HL-60/S4 treated with retinoic acid at 250 ng/mL for 4 days and 3 days (cell line): ENCODE measurements at regions not wholly inside any gene's neighbourhood (a gene's known extent, or its start where the extent isn't known, plus 50 kb on each side); places are given as distances from the start of the nearest gene placed in this dataset.

ENCODE experiments used
- in situ Hi-C: fragments of 300-500 bp; cut with MboI; formaldehyde crosslinking; loops from 2 replicates; pipeline ENCODE4 v1.7.0; 2022; ENCODE audit warnings: low sequenced_read_pairs

GRCh38 chr10:108187408-108188012 is 1023.0 kb upstream of the SORCS1 start:
- in situ Hi-C loops = no loop called here

- in situ Hi-C loops = no loop called here
These were observed 1019.6 kb upstream of the SORCS1 start for GRCh38 chr10:108184114-108184513.

GRCh38 chr10:108180878-108181277 is 1016.4 kb upstream of the SORCS1 start:
- in situ Hi-C loops = no loop called here

GRCh38 chr10:108169846-108170245 is 1005.3 kb upstream of the SORCS1 start:
- in situ Hi-C loops = no loop called here

- in situ Hi-C loops = no loop called here
These were observed 1003.3 kb upstream of the SORCS1 start for GRCh38 chr10:108167766-108168165.

GRCh38 chr10:108166401-108166800 is 1001.9 kb upstream of the SORCS1 start:
- in situ Hi-C loops = no loop called here

- in situ Hi-C loops = no loop called here
These were observed 982.8 kb upstream of the SORCS1 start for GRCh38 chr10:108147346-108147745.

- in situ Hi-C loops = no loop called here
These were observed 976.6 kb upstream of the SORCS1 start for GRCh38 chr10:108141064-108141463.

- in situ Hi-C loops = no loop called here
These were observed 967.8 kb upstream of the SORCS1 start for GRCh38 chr10:108132303-108132702.

GRCh38 chr10:108130575-108130974 is 966.1 kb upstream of the SORCS1 start:
- in situ Hi-C loops = no loop called here

GRCh38 chr10:108112218-108112617 is 947.7 kb upstream of the SORCS1 start:
- in situ Hi-C loops = no loop called here

GRCh38 chr10:108104551-108105156 is 940.1 kb upstream of the SORCS1 start:
- in situ Hi-C loops = no loop called here

GRCh38 chr10:108097258-108097657 is 932.8 kb upstream of the SORCS1 start:
- in situ Hi-C loops = no loop called here

- in situ Hi-C loops = no loop called here
These were observed 931.7 kb upstream of the SORCS1 start for GRCh38 chr10:108095932-108096925.

- in situ Hi-C loops = no loop called here
These were observed 926.1 kb upstream of the SORCS1 start for GRCh38 chr10:108090476-108091215.

GRCh38 chr10:108086502-108086901 is 922.0 kb upstream of the SORCS1 start:
- in situ Hi-C loops = no loop called here

GRCh38 chr10:108082596-108082995 is 918.1 kb upstream of the SORCS1 start:
- in situ Hi-C loops = no loop called here

- in situ Hi-C loops = no loop called here
These were observed 913.8 kb upstream of the SORCS1 start for GRCh38 chr10:108078263-108078662.

- in situ Hi-C loops = no loop called here
These were observed 908.0 kb upstream of the SORCS1 start for GRCh38 chr10:108072466-108072865.

GRCh38 chr10:108070789-108071188 is 906.3 kb upstream of the SORCS1 start:
- in situ Hi-C loops = no loop called here

- in situ Hi-C loops = no loop called here
These were observed 904.6 kb upstream of the SORCS1 start for GRCh38 chr10:108069096-108069495.
